H9 (cell line): ENCODE measurements at regions not wholly inside any gene's neighbourhood (a gene's known extent, or its start where the extent isn't known, plus 50 kb on each side); places are given as distances from the start of the nearest gene placed in this dataset.

ENCODE experiments used
- DNase-seq: peaks from one replicate; pipeline ENCODE4 v3.0.0-alpha.2; 2017
- H2AFZ ChIP-seq: one replicate; pipeline ENCODE4 v1.6.1; 2013; ENCODE audit warnings: mild to moderate bottlenecking, low read length, control low read depth, moderate library complexity
- H2AK5ac ChIP-seq: 2 replicates; pipeline ENCODE4 v1.6.1; 2013; ENCODE audit warnings: low read length, control low read depth, mixed read lengths; ENCODE audit not compliant: insufficient read length
- H2BK120ac ChIP-seq: one replicate; pipeline ENCODE4 v1.6.1; 2013; ENCODE audit warnings: low read depth, mild to moderate bottlenecking, low read length, control low read depth, inconsistent platforms; ENCODE audit not compliant: poor library complexity, severe bottlenecking
- H2BK12ac ChIP-seq: 2 replicates; pipeline ENCODE4 v1.6.1; 2013; ENCODE audit warnings: low read length, control low read depth, mixed read lengths, low read depth; ENCODE audit not compliant: insufficient read length
- H2BK15ac ChIP-seq: 2 replicates; pipeline ENCODE4 v1.6.1; 2013; ENCODE audit warnings: low read depth, low read length, control low read depth
- H2BK20ac ChIP-seq: one replicate; pipeline ENCODE4 v1.6.1; 2013; ENCODE audit warnings: low read depth, mild to moderate bottlenecking, low read length, control low read depth, inconsistent platforms; ENCODE audit not compliant: poor library complexity, severe bottlenecking
- H2BK5ac ChIP-seq: 2 replicates; pipeline ENCODE4 v1.6.1; 2013; ENCODE audit warnings: low read length, control low read depth, mixed read lengths; ENCODE audit not compliant: insufficient read length
- H3K14ac ChIP-seq: 2 replicates; pipeline ENCODE4 v1.6.1; 2013; ENCODE audit warnings: low read length, control low read depth; ENCODE audit not compliant: insufficient read depth
- H3K18ac ChIP-seq: 2 replicates; pipeline ENCODE4 v1.6.1; 2013; ENCODE audit warnings: low read depth, mild to moderate bottlenecking, mixed read lengths, low read length, control low read depth; ENCODE audit not compliant: insufficient read length
- H3K23ac ChIP-seq: 2 replicates; pipeline ENCODE4 v1.6.1; 2013; ENCODE audit warnings: low read length, control low read depth, mixed read lengths, low read depth; ENCODE audit not compliant: insufficient read length
- H3K23me2 ChIP-seq: 2 replicates; pipeline ENCODE4 v1.6.1; 2013; ENCODE audit warnings: low read depth, mild to moderate bottlenecking, mixed read lengths, low read length, control low read depth; ENCODE audit not compliant: insufficient read length, poor library complexity, severe bottlenecking
- H3K27ac ChIP-seq: 2 replicates; pipeline ENCODE4 v1.5.1; 2013; ENCODE audit warnings: low read length, control low read depth, mixed read lengths, low read depth; ENCODE audit not compliant: insufficient read length
- H3K27me3 ChIP-seq: 2 replicates; pipeline ENCODE4 v1.6.1; 2013; ENCODE audit warnings: low read length, control low read depth, inconsistent platforms; ENCODE audit not compliant: insufficient read depth
- H3K4ac ChIP-seq: 2 replicates; pipeline ENCODE4 v1.6.1; 2013; ENCODE audit warnings: low read depth, mild to moderate bottlenecking, control low read depth, inconsistent platforms, low read length, moderate library complexity
- H3K4me1 ChIP-seq: 2 replicates; pipeline ENCODE4 v1.6.1; 2013; ENCODE audit warnings: low read length, control low read depth, inconsistent platforms; ENCODE audit not compliant: insufficient read depth
- H3K4me2 ChIP-seq: 2 replicates; pipeline ENCODE4 v1.6.1; 2013; ENCODE audit warnings: low read length, control low read depth, mixed read lengths; ENCODE audit not compliant: insufficient read length, insufficient read depth
- H3K56ac ChIP-seq: 2 replicates; pipeline ENCODE4 v1.6.1; 2013; ENCODE audit warnings: low read depth, mild to moderate bottlenecking, mixed read lengths, low read length, control low read depth; ENCODE audit not compliant: insufficient read length
- H3K79me1 ChIP-seq: 2 replicates; pipeline ENCODE4 v1.6.1; 2013; ENCODE audit warnings: low read depth, mild to moderate bottlenecking, moderate library complexity, low read length, control low read depth, inconsistent platforms; ENCODE audit not compliant: insufficient read depth, poor library complexity, severe bottlenecking
- H3K79me2 ChIP-seq: 2 replicates; pipeline ENCODE4 v1.6.1; 2013; ENCODE audit warnings: low read length, control low read depth, inconsistent platforms; ENCODE audit not compliant: insufficient read depth
- H3K9ac ChIP-seq: 2 replicates; pipeline ENCODE4 v1.6.1; 2013; ENCODE audit warnings: low read length, control low read depth, mixed read lengths; ENCODE audit not compliant: insufficient read length; ENCODE audit errors: extremely low read depth
- H3K9me3 ChIP-seq: one replicate; pipeline ENCODE4 v1.6.1; 2013; ENCODE audit warnings: low read depth, low read length, inconsistent platforms; ENCODE audit not compliant: control insufficient read depth
- H3T11ph ChIP-seq: one replicate; pipeline ENCODE4 v1.6.1; 2013; ENCODE audit warnings: mild to moderate bottlenecking, low read length, control low read depth, inconsistent platforms
- H4K20me1 ChIP-seq: one replicate; pipeline ENCODE4 v1.6.1; 2013; ENCODE audit not compliant: control insufficient read depth, insufficient read length, insufficient read depth
- H4K5ac ChIP-seq: 2 replicates; pipeline ENCODE4 v1.6.1; 2013; ENCODE audit warnings: low read depth, mild to moderate bottlenecking, mixed read lengths, low read length, control low read depth; ENCODE audit not compliant: insufficient read length
- H4K8ac ChIP-seq: replicated peaks from 2 replicates; pipeline ENCODE4 v1.6.1; 2013; ENCODE audit warnings: low read length, control low read depth, mixed read lengths, low read depth; ENCODE audit not compliant: insufficient read length
- H4K91ac ChIP-seq: 2 replicates; pipeline ENCODE4 v1.6.1; 2013; ENCODE audit warnings: low read depth, mild to moderate bottlenecking, moderate library complexity, mixed read lengths, low read length, control low read depth; ENCODE audit not compliant: insufficient read length
- H3K27ac Mint-ChIP-seq, 3 experiments: 2 replicates in 2 of 3; 3 replicates in 1 of 3; pipeline ENCODE4 v1.8.0; 2020 to 2021; ENCODE audit warnings: mixed read lengths in 3 of 3, mild to moderate bottlenecking in 1 of 3, moderate library complexity in 1 of 3
- H3K27me3 Mint-ChIP-seq: 2 replicates; pipeline ENCODE4 v1.8.0; 2021; ENCODE audit warnings: low read depth, mild to moderate bottlenecking, moderate library complexity, mixed read lengths
- H3K36me3 Mint-ChIP-seq, 3 experiments: 2 replicates in 2 of 3; 3 replicates in 1 of 3; pipeline ENCODE4 v1.8.0; 2020 to 2021; ENCODE audit warnings: low read depth in 3 of 3, mixed read lengths in 3 of 3; ENCODE audit not compliant: insufficient read depth in 1 of 3
- H3K4me1 Mint-ChIP-seq, 2 experiments: 2 replicates each; pipeline ENCODE4 v1.8.0; 2020; ENCODE audit warnings: mixed read lengths in 2 of 2
- H3K4me3 Mint-ChIP-seq, 2 experiments: 2 replicates in 1 of 2; 3 replicates in 1 of 2; pipeline ENCODE4 v1.8.0; 2020 to 2021; ENCODE audit warnings: mild to moderate bottlenecking in 2 of 2, mixed read lengths in 2 of 2, moderate library complexity in 1 of 2
- H3K9me3 Mint-ChIP-seq, 2 experiments: 2 replicates in 1 of 2; 3 replicates in 1 of 2; pipeline ENCODE4 v1.8.0; 2020; ENCODE audit warnings: mild to moderate bottlenecking in 2 of 2, mixed read lengths in 2 of 2, moderate library complexity in 1 of 2
- WGBS: extraction: QIAGEN DNeasy Blood & Tissue Kit; methylation state at CpG from one replicate; pipeline ENCODE4 v1.1.7; 2013; ENCODE audit warnings: missing lambda C conversion rate, low lambda C conversion rate, mixed read lengths; ENCODE audit not compliant: insufficient read length; ENCODE audit errors: extremely low coverage; 5-methylcytosine and 5-hydroxymethylcytosine counted together
- TF ChIP-seq, protein P1 (sequence below): fragments of 200-600 bp; sonication (generic); conservative IDR thresholded peaks from 3 replicates; pipeline ENCODE4 v1.8.0; 2021; ENCODE audit warnings: antibody characterized with exemption, mild to moderate bottlenecking

DNA sequence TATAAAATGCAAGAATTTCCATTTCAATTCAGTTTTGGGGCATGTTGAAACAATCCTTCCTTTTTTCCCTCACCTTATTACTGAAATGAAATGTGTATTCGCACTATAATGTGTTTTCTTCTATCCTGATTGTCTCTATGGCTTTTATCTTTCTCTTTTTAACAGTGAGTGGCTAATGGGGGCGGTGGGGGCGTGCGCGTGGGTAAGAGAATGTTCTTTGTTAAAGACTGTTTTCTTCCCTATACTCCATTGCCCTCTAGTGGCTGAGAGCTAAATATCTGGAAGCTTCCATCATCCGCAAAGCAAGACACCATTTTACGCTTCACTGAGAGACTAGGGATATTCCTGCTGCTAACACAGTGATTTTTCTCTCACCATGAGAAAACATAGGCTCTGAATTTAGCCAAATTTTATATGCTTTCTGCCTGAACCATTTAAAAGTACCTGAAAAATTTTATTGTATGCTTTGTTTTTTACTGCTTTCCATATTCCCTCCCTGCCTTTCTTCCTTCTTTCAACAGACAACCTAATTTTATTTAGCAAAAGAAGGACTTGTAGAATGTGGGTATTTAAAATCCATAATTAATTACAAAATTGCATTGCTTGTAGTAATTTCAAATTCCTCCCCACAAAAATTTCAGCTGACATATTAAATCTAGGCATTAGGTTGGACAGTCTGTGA lies 194.0 kb downstream of the GASK1B start:
- peak; percentile 45 for DNase-seq
- Histone ChIP-seq H3K4ac (no peak overlapping the region), H3K4me2 (no peak overlapping the region), H3K79me1 (no peaks in the 10 kb centered on the region), H2BK12ac (no peak overlapping the region), H2BK15ac (no peak overlapping the region), H3K56ac (no peak overlapping the region), H2AFZ (no peak overlapping the region), H3T11ph (no peak overlapping the region), H4K5ac (no peak overlapping the region), H3K27me3 (no peaks in the 10 kb centered on the region), H2AK5ac (no peak overlapping the region), H4K91ac (no peak overlapping the region), H3K18ac (no peak overlapping the region), H2BK5ac (no peak overlapping the region), H3K79me2 (no peaks in the 10 kb centered on the region), H3K14ac (no peak overlapping the region), H3K27ac (no peak overlapping the region), H2BK120ac (no peak overlapping the region), H4K8ac (no peak overlapping the region), H3K9ac (no peak overlapping the region), H3K9me3 (no peaks in the 10 kb centered on the region), H3K23me2 (no peaks in the 10 kb centered on the region), H3K23ac (no peak overlapping the region), H3K4me1 (no peaks in the 10 kb centered on the region), H4K20me1 (no peaks in the 10 kb centered on the region), H2BK20ac (no peak overlapping the region)
- Mint-ChIP-seq H3K36me3 (no peaks in the 10 kb centered on the region), H3K4me3 (no peak overlapping the region; a peak in 1 of 5 replicates), H3K27me3 (no peaks in the 10 kb centered on the region), H3K27ac (peak overlapping the region in 2 of 3 experiments; percentile 12 to 31; a peak in 3 of 7 replicates), H3K4me1 (peaks cover 3 to 5% of the 10 kb centered on the region in 2 experiments), H3K9me3 (no peaks in the 10 kb centered on the region)
- WGBS: no CpG with 5 or more reads among the region's 7 CpGs
- TF ChIP-seq, protein P1, sequence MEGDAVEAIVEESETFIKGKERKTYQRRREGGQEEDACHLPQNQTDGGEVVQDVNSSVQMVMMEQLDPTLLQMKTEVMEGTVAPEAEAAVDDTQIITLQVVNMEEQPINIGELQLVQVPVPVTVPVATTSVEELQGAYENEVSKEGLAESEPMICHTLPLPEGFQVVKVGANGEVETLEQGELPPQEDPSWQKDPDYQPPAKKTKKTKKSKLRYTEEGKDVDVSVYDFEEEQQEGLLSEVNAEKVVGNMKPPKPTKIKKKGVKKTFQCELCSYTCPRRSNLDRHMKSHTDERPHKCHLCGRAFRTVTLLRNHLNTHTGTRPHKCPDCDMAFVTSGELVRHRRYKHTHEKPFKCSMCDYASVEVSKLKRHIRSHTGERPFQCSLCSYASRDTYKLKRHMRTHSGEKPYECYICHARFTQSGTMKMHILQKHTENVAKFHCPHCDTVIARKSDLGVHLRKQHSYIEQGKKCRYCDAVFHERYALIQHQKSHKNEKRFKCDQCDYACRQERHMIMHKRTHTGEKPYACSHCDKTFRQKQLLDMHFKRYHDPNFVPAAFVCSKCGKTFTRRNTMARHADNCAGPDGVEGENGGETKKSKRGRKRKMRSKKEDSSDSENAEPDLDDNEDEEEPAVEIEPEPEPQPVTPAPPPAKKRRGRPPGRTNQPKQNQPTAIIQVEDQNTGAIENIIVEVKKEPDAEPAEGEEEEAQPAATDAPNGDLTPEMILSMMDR: peak; percentile 86
